Embryonic facial prominence (tissue), 1 donor: ENCODE measurements at regions not wholly inside any gene's neighbourhood (a gene's known extent, or its start where the extent isn't known, plus 50 kb on each side); places are given as distances from the start of the nearest gene placed in this dataset.

Experiments
- DNase-seq: peaks from one replicate; pipeline ENCODE4 v3.0.0-alpha.2; 2016; ENCODE audit errors: extremely low spot score

DNA sequence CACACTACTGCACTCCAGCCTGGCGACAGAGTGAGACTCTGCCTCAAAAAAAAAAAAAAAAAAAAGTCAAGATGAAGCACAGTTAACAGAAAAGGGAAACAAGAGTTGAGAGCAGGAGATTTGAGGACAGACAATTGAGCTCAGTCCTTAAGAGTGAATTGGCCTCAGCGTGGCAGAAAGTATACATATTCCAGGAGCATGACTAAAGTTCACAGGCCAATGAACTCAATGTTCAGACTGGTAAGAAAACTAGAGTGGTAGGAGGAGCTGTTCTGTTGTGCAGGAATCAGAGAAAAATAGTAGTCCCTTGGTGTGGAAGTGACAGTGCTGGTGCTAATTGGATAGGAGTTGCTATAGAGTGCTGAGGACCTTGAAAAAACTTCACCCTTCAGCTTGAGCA lies 60.0 kb downstream of the NRN1 start:
- DNase-seq = no peak

DNA sequence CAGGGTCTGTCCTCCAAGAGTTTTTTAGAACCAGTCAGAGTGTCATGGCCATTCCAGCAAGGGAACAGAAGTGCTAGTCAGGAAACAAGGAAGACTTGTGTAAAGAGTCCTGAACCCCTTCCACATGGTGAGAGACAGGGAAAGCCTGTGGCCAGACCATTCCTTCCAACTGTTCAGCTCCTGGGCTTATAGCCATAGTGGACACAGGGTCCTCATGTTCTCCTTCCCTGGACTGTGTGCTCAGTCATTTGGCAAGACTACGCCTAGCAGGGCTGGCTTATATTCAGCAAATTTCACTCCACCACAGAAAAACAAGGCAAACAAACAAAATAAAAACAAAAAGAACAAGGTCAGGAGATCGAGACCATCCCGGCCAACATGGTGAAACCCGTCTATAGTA lies 60.5 kb downstream of the NRN1 start:
- no peak for DNase-seq

DNA sequence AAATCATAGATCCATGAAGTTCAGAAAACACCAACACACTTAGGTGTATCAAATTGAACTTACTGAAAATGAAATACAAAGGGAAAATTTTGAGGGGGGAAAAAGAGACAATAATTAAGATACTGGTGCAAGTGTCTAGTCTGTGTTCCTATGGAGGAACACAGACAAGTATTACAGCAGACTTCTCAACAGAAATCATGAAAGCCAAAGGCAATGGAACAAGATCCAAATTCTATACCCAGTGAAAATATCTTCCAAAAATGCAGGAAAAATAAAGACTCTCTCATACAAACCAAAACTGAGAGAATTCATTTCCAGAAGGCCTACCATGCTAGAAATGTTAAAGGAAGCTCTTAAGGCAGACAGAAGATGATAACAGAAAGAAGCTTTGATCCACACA lies 63.1 kb downstream of the NRN1 start:
- no peak for DNase-seq

DNA sequence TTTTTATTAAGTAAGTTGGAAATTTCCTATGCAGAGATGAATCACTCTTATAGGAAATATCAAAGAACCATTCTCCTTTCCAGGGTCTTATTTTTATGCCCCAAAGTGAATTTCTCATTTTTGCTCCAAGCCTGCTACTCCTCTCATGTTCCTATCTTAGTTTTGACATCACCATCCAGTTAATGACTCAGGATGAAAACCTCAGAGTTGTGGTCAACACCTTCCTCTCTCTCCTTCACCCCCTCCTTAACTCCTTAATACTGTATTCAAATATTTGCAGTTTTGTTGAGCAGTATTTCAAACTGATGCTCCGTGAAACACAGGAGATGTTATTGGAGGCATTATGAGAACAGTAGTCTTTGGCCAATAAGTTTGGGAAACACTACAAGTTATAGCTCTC lies 64.1 kb downstream of the NRN1 start:
- DNase-seq = no peak

DNA sequence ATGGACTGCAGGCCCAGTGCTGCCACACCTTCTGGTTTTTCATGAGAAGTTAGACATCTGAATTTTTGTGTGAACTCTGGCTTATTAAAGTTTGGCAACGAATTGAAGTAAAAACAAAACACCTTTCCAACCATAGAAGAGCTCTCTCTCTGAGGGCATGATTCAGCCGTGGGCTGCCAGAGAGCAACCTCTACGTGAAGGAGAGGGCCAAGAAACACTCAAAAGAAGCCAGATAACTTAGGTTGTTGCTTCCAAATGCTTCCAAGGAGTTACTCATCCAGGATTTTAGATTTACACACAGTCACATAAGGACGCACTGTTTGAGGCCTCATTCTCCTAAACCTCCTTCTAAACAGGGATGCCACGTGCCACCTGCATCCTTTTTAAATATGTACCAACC lies 65.5 kb downstream of the NRN1 start:
- no peak for DNase-seq

DNA sequence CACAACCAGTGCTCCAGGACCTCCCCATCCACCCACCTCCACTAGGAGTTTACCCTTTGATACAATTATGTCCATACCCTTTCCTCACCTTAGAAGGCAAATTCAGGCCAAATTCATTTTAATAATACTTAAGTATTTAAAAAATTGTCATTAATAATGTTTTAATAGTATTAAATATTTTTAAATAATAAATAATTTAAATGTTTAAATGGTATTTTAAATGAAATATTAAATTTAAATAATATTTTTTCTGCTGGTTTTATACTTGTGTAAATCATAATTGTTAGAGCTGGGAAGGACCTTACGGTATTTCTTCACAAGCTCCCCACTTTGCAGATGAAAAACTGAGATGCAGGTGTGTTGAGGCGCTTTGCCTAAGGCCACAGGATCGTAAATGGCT lies 67.8 kb downstream of the NRN1 start:
- DNase-seq = no peak

DNA sequence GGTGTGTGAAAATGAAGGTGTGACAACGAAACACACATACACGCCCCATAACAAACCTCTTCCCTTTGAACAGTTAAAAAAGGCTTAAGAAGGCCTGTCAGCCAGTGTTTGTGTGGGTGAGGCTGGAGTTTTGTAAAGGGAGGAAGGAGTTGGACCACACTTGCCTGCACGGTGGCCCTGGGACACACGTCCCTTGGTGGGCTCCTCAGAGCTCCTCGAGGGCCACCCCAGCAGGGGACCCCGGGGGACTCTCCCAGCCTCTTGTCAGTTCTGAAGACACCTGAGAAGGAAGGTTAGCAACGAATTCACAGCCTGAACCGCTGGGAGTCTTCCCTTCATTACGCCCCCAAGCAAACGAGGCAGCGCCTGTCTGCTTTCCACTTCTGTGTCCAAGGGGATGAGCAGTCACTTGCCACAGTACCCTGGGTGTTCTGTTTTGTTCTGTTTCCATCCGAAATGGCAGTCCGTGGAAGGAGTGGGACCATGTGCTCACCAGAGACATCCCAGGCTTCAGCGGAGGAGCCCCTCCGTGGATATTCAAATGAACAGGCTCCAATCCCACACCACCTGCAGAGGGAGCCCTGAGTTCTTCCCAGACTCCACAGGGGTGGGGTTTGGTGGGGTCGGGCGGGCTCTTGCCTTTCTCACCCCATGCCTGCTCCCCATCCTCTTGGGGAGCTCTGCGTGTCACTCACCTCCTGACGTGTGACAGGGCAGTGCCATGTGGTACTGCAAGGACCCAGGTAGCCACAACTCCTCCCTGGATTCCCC lies 68.6 kb downstream of the NRN1 start:
- DNase-seq = no peak

DNA sequence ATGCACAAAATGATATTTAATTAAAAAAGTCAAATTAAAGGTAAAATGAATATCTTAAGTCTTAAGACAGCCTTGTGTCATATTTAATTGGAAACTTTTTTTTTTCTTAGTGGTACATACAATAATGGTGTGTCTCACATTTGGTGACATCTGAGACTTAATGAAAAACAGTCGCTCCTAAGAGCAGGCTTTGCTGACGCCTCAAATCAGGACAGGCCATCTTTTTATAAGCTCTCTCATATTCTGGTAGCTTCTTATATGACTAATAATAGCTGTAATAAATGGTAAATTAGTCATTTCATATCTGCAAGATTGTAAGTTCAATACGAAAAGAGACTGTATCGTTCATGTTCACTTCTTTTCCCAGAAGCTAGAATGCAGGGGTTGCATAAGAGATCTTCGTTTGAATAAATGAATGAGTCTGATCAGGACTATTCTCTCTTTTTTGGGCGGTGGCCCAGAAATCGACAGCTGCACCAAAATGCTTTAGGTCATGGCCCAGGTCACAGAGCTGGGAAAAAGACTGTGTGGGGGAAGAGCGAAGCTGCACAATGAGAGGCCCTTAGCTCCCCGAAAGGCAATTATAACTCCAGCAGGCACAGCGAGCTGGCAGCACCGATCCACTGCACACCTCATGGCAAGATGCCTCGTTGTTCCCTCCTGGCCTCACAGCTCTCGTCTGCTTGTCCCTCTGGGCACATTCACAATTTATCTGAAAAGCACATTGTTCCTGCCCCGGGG lies 69.4 kb downstream of the NRN1 start:
- DNase-seq = no peak

DNA sequence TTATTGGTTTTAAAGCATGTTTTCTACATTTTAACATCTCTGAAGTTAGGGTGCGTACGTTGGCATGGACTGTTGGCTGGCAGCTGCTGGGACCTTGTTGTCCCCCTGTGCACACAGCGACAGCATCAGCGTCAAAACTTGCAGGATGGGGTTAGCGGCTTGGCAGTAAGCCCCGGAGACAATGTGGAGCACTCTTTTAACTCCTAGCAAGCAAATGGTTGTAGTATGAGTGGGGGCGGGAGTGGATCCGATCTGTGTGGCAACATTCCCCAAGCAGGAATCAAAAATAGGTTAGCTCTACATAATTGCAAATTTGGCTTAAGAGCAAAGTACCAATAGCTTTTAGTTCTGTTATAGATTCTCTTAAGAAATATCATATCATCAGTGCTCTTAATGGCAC lies 70.1 kb downstream of the NRN1 start:
- DNase-seq = no peak

DNA sequence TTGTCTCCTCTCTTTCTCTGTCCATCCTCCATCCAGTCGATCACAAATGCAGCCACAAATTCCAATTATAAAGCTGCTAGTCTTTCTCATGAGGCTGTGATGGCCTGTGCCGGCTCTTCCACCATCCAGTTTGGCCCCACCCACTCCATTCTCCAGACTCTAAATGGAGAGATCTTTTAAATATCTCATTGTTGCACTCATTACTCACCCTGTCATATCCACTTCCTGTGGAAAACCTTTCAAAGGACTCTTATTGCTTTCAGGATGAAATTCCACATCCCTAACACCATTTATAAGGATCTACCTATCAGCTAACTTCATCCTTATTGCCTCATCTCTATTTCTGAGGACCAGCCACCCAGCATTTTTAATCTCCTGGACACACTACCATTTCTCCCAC lies 70.6 kb downstream of the NRN1 start:
- no peak for DNase-seq

DNA sequence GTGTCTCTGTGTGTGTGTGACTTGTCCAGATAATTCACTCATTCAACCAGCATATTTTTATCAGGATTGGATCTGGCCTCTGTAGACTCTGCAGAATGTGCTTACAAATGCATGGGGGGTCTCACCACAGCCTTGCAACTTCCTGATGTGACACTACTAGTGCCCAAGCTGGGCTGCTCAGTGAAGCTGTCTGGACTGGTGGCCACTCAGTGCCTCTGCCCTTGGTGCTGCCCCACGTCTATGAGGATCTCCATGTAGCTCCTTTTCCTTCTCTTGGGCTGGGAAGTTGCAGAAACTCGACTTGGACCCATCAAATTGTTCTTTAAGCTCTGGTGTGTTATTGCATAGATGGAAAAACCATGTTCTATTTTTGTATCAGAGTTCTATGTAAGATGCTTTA lies 75.8 kb downstream of the NRN1 start:
- DNase-seq = no peak

DNA sequence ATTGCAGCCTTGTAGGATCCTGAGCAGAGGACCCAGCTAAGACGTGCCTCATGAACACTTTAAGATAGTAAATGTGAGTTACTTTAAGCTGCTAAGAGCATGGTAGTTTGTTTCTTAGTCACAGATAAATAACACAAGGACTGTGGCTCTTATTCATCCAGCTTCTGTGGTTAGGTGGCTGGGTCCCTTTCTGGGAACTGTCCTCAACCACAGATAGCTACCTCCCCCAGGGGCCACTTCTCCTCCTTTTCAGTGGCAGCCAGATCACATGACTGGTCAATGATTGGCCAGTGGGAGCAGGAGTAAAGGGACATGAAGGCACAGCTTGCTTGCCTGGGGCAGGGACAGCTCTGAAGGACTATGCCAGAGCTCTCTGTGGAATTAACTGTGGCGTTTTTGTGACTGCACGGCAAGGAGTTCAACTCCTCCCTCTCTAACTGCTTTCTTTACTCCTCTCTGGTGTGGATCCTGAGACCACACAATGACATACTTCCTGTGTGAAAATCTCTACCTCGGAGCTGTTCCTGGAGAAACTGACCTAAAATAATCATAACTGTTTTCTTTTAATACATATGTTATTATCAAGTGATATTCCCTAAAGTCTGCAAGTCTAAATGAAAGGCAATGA lies 76.5 kb downstream of the NRN1 start:
- no peak for DNase-seq

DNA sequence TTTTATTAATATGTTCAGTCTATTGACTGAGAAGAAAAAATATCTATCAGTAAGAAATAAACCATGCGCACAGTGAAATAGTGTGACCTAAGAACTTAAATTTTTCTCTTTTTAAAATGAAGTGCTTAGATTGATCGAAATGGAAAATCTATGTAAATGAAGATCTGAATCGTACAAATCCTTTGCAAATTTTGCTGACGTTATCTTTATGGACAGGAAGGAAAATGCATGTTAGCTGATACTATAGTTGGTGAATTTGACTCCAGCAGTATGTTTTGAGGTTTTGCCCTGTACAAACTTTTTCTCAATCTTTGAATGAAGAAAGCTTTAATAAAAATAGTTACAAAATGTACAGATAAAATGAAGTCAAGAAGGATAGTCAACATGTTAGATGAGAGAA lies 82.9 kb downstream of the NRN1 start:
- no peak for DNase-seq

DNA sequence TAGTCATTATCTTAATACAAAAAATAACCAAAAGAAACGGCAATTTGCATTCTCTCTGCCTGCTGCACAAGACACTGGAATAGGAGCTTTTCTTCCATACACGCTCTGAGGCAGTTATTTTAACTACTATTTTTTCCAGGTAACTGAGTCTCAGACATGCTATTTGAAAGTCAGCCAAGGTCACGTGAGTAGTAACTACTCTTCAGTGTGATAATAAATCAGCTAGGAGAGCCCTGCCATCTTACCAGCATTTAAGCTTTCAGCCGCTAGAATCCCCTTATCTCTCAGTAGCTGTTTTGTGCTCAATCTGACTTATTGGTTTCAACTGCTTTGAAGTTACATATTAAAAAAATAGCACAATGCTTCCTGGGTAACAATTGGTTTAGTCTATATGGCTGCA lies 84.5 kb downstream of the NRN1 start:
- no peak for DNase-seq

DNA sequence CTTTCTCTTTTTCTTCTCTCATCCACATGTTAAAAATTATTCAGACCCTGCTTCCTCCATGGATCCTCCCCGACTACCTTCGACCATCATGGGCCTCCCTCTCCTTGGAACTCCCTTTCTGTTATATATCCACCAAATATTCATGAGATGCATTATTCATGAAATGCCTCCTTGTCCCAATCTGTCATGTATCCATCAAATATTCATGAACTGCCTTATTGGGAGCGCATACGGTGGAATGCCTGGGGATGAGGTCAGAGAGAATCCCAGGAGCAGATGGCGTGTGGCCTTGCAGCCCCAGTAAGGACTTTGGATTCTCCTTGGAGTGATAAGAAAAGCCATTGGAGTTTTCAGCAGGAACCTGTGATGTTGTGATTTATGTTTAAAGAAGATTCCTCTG lies 97.0 kb downstream of the NRN1 start:
- DNase-seq = no peak

DNA sequence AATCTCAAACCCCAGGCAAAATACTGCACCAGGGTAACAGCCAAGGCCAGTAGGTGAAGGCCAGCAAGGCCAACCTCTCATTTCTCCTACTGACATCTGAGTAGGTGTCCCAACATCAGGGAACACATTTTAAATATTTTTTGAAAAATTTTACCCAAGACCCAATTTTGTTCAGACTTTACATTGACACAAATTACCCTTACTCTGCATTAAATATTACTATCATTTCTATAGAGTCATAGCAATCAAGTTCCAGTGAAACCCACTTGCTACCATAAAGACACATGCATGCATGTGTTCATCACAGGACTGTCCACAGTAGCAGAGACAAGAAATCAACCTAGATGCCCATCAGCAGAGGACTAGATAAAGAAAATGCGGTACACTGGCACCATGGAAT lies 99.9 kb downstream of the NRN1 start:
- no peak for DNase-seq

DNA sequence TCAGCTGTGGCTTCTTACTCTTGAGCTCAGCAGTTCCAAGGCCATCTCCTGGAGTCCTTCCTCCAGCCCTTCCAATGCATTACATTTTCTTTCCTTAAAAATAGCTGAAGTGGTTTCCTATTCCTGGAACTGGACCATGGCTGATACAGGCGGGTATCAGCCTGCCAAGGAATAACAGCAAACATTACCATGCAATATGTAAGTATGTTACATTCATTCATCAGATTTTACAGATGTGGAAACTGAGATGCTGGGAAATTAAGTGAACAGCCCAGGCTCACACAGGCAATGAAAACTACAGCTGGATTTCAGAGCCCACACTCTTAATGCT lies 100.4 kb downstream of the NRN1 start:
- DNase-seq = no peak

DNA sequence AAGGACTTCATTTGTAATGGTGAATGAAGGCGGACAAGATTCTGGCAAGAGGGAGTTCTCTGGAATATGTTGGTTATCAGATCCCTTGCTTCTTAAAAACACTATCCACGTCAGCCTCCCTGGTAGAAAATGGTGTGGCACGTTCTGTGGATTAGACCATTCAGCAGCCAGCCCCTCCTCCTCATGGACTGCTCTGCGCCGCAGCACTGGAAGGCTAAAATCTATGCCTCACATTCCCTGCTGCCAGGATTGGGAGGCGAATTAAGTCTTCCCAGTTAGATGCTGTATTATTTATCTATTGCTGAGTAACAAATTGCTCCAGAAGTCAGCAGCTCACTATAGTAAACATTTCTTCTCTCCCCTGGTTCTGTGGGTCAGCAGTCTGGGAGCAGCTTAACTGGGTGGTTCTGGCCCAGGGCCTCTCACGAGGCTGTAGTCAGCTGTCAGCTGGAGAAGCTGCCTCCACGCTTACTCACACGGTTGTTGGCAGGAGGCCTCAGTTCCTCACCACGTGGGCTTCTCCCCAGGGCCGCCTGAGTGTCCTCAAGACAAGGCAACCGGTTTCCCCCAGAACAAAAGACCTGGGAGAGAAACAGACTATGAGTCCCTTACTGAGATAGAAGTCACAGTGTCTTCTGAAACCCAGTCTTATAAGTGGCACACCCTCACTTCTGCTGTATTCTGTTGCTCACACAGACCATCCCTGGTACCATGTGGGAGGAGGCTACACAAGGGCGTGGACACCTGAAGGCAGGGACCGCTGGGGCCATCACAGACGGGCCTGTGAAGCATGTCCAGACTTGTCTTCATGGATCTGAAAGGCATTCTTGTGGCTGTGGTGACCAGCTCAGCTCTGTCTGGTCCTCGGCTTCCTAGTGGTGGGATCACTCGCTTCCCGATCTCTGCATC lies 101.0 kb downstream of the NRN1 start:
- DNase-seq = no peak

DNA sequence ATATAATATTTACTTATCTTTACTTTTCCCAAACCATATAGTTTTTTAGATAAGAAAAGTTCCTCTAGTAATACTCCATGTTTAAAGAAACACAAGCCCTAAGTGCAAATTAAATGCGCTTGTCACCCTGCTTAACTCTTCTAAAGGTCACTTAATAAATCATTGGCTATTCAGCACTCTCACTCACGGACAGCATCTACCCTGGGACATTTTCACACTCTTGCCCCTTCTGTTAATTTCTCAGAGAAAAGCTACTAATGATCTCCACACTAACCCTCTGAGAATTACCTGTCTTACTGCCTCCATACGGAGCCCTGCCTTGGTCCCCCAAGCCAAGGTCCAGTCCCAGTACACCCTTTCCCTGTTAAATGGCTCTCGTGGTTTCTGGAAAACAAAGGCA lies 102.2 kb downstream of the NRN1 start:
- no peak for DNase-seq

DNA sequence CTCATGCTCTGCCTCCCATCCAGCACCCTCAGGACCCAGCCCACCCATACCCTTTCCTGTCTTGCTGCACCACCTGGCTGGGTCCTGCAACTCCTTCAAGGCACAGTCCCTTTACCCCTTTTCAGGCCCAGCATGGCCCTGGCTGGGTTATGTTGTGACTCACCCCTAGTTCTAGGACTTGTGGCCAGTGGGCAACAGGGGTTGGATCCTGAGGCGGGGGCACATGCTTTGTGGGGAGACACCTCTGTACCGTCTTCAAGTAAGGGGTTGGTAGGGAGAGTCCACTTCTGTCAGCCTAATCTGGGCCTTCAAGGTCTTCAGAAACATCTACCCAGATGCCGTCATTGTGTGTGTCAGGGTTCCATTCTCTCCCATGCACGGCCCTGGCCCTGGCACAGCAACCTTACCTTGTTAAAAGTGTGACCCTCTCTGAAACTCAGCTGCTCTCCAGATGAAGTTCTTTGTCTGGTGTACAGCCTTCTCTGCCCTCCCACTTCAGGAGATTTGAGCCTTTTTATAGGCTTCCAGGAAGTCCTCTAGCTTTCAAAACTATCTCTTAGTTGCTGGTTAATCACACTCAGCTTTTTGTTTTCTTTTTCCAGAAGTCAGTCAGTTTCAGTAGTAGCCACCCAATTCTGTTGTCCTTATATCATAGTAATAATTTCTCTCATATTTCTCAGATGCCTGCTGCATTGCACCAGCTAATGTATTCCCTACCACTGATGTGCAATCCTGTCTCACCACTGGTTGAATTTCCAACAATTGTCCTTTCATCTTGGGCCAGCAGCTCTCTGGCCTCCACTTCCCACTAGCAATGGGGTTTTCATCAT lies 107.3 kb downstream of the NRN1 start:
- no peak for DNase-seq

DNA sequence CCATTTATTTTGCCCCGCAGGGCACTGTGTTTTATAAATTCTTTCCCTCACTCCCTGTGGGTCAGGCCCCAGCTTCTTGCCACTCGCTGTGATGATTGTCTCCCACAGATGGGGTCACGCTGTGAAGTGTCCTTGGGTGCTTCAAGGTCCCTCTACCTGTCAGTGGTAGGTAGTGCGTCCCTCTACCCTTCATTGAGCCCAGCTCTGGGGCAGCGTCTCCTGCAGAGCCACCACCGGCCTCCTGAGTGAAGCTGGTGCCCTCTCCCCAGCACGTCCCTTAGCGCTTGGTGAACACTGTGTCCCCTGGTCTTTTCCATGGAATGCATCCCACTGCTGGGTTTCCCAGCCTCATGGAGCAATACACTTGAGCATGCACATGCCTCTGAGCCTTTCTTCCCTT lies 108.2 kb downstream of the NRN1 start:
- no peak for DNase-seq
